H1 (cell line): ENCODE measurements at regions not wholly inside any gene's neighbourhood (a gene's known extent, or its start where the extent isn't known, plus 50 kb on each side); places are given as distances from the start of the nearest gene placed in this dataset.

Experiments used
- CTCF ChIA-PET: fragments of 300-600 bp; sonication (Branson Sonifier 250); formaldehyde crosslinking; loops from one replicate; lab custom pipeline; 2021; ENCODE audit not compliant: partially characterized antibody; lab: Charles Lee
- POLR2A ChIA-PET: fragments of 300-600 bp; sonication (Branson Sonifier 250); formaldehyde crosslinking; loops from one replicate; lab custom pipeline; 2021; ENCODE audit warnings: inconsistent platforms; ENCODE audit not compliant: partially characterized antibody; lab: Charles Lee
- DNase-seq, 2 experiments: peaks; one replicate each; pipeline versions ENCODE4 v3.0.0 to v3.0.0-alpha.2; 2010 to 2022; ENCODE audit warnings: low spot score in 2 of 2, low read depth in 1 of 2, mixed read lengths in 1 of 2
- FAIRE-seq: peaks from 2 replicates; lab custom pipeline; 2011; peaks lifted over from hg19 to GRCh38; lab: Jason Lieb, UNC
- H2AFZ ChIP-seq: 2 replicates; pipeline ENCODE4 v1.8.1; 2012; ENCODE audit warnings: low read length, inconsistent platforms
- H2AK5ac ChIP-seq: 2 replicates; pipeline ENCODE4 v1.6.1; 2013; ENCODE audit warnings: low read depth, low read length
- H2BK120ac ChIP-seq: replicated peaks from 2 replicates; pipeline ENCODE3; 2013; ENCODE audit warnings: low read depth, low read length, inconsistent platforms
- H2BK12ac ChIP-seq: 2 replicates; pipeline ENCODE4 v1.6.1; 2013; ENCODE audit warnings: low read depth, low read length
- H2BK15ac ChIP-seq: 2 replicates; pipeline ENCODE4 v1.6.1; 2013; ENCODE audit warnings: low read length
- H2BK20ac ChIP-seq: 2 replicates; pipeline ENCODE4 v1.6.1; 2013; ENCODE audit warnings: low read length
- H2BK5ac ChIP-seq: 2 replicates; pipeline ENCODE4 v1.6.1; 2013; ENCODE audit warnings: low read depth, low read length
- H3K14ac ChIP-seq: 2 replicates; pipeline ENCODE4 v1.6.1; 2013; ENCODE audit warnings: inconsistent platforms; ENCODE audit not compliant: insufficient read length
- H3K18ac ChIP-seq: 2 replicates; pipeline ENCODE4 v1.6.1; 2013; ENCODE audit warnings: low read length; ENCODE audit errors: extremely low read depth
- H3K23ac ChIP-seq: 2 replicates; pipeline ENCODE4 v1.6.1; 2013; ENCODE audit warnings: inconsistent platforms; ENCODE audit not compliant: insufficient read length
- H3K23me2 ChIP-seq: 2 replicates; pipeline ENCODE4 v1.6.1; 2013; ENCODE audit warnings: low read depth, low read length
- H3K27ac ChIP-seq: 2 replicates; pipeline ENCODE4 v1.6.1; 2011; ENCODE audit warnings: low read depth, low read length, inconsistent platforms
- H3K27me3 ChIP-seq, 4 experiments: replicated peaks in 1 of 4; 1 replicate in 1 of 4; 2 replicates in 3 of 4; pipeline versions ENCODE4 v1.6.1 to v1.8.1; 2011 to 2013; ENCODE audit warnings: low read length in 3 of 4, mild to moderate bottlenecking in 3 of 4, inconsistent platforms in 2 of 4, mixed read lengths in 2 of 4, moderate library complexity in 1 of 4; ENCODE audit not compliant: control insufficient read depth in 3 of 4, insufficient read depth in 3 of 4; ENCODE audit errors: extremely low read depth in 1 of 4
- H3K36me3 ChIP-seq, 4 experiments: 2 replicates each; pipeline versions ENCODE4 v1.6.1 to v1.8.1; 2011 to 2013; ENCODE audit warnings: mild to moderate bottlenecking in 4 of 4, low read length in 3 of 4, moderate library complexity in 2 of 4, control low read depth in 1 of 4, inconsistent platforms in 1 of 4; ENCODE audit not compliant: insufficient read depth in 4 of 4, control insufficient read depth in 2 of 4
- H3K4ac ChIP-seq: replicated peaks from 2 replicates; pipeline ENCODE3; 2013; ENCODE audit warnings: low read length, low read depth, mixed read lengths, inconsistent platforms; ENCODE audit not compliant: insufficient read length
- H3K4me1 ChIP-seq, 4 experiments: replicated peaks in 1 of 4; 1 replicate in 1 of 4; 2 replicates in 3 of 4; pipeline versions ENCODE4 v1.6.1 to v1.8.1; 2011 to 2013; ENCODE audit warnings: low read length in 3 of 4, inconsistent platforms in 2 of 4, mixed read lengths in 1 of 4; ENCODE audit not compliant: insufficient read depth in 4 of 4, control insufficient read depth in 3 of 4
- H3K4me2 ChIP-seq, 2 experiments: 2 replicates each; pipeline versions ENCODE4 v1.6.1 to v1.8.1; 2011 to 2013; ENCODE audit warnings: low read depth in 2 of 2, low read length in 2 of 2, control low read depth in 1 of 2, inconsistent platforms in 1 of 2, mild to moderate bottlenecking in 1 of 2; ENCODE audit not compliant: insufficient read depth in 1 of 2
- H3K4me3 ChIP-seq, 4 experiments: fragments of 200-600, 300-600 bp in 1 of 4; sonication (generic), shearing (Covaris generic), sonication (Bioruptor Twin) in 1 of 4; 2 replicates each; pipeline versions ENCODE4 v1.5.1 to v1.8.1; 2011 to 2016; ENCODE audit warnings: low read length in 4 of 4, low read depth in 3 of 4, control low read depth in 2 of 4, inconsistent platforms in 2 of 4, mild to moderate bottlenecking in 2 of 4, mixed read lengths in 1 of 4, moderate library complexity in 1 of 4; ENCODE audit not compliant: insufficient read depth in 2 of 4; ENCODE audit errors: extremely low read depth in 1 of 4
- H3K56ac ChIP-seq: replicated peaks from 2 replicates; pipeline ENCODE3; 2013; ENCODE audit warnings: low read depth, mild to moderate bottlenecking, mixed read lengths, low read length, inconsistent platforms; ENCODE audit not compliant: insufficient read length
- H3K79me1 ChIP-seq: 2 replicates; pipeline ENCODE4 v1.6.1; 2013; ENCODE audit warnings: low read depth, low read length, control low read depth
- H3K79me2 ChIP-seq, 2 experiments: 2 replicates each; pipeline versions ENCODE4 v1.6.1 to v1.8.1; 2012 to 2013; ENCODE audit warnings: low read length in 2 of 2, mild to moderate bottlenecking in 2 of 2, inconsistent platforms in 1 of 2; ENCODE audit not compliant: insufficient read depth in 2 of 2, control insufficient read depth in 1 of 2
- H3K9ac ChIP-seq, 4 experiments: replicated peaks in 1 of 4; 1 replicate in 1 of 4; 2 replicates in 3 of 4; pipeline versions ENCODE4 v1.6.1 to v1.8.1; 2011 to 2013; ENCODE audit warnings: low read depth in 3 of 4, low read length in 3 of 4, control low read depth in 2 of 4, mild to moderate bottlenecking in 2 of 4, moderate library complexity in 2 of 4, inconsistent platforms in 1 of 4; ENCODE audit errors: extremely low read depth in 1 of 4
- H3K9me3 ChIP-seq, 2 experiments: 2 replicates each; pipeline versions ENCODE4 v1.6.1 to v1.8.1; 2012 to 2013; ENCODE audit warnings: mild to moderate bottlenecking in 2 of 2, moderate library complexity in 2 of 2, control low read depth in 1 of 2, inconsistent platforms in 1 of 2, low read depth in 1 of 2, low read length in 1 of 2, mixed read lengths in 1 of 2; ENCODE audit not compliant: insufficient read depth in 2 of 2
- H4K20me1 ChIP-seq, 2 experiments: replicated peaks in 1 of 2; 2 replicates each; pipeline versions ENCODE3 to v1.8.1; 2011 to 2013; ENCODE audit warnings: inconsistent platforms in 2 of 2, low read length in 2 of 2, mild to moderate bottlenecking in 1 of 2; ENCODE audit not compliant: insufficient read depth in 2 of 2, control insufficient read depth in 1 of 2
- H4K5ac ChIP-seq: 2 replicates; pipeline ENCODE4 v1.6.1; 2013; ENCODE audit warnings: low read length, low read depth, mixed read lengths, inconsistent platforms; ENCODE audit not compliant: insufficient read length
- H4K8ac ChIP-seq: 2 replicates; pipeline ENCODE4 v1.8.0; 2013; ENCODE audit warnings: mild to moderate bottlenecking, moderate library complexity, low read length, inconsistent platforms; ENCODE audit not compliant: insufficient read depth; ENCODE audit errors: extremely low read depth
- H4K91ac ChIP-seq: replicated peaks from 2 replicates; pipeline ENCODE3; 2013; ENCODE audit warnings: low read length, mixed read lengths, inconsistent platforms; ENCODE audit not compliant: insufficient read length
- ASH2L ChIP-seq: fragments of 200-600, 300-600 bp; sonication (generic); IDR thresholded peaks from one replicate; pipeline ENCODE4 v1.7.1; 2017; ENCODE audit warnings: low read length
- BCL11A ChIP-seq, 2 experiments: IDR thresholded peaks; one replicate each; pipeline ENCODE4 v1.6.1; 2011; ENCODE audit warnings: low read depth in 2 of 2, low read length in 2 of 2, mild to moderate bottlenecking in 2 of 2
- GTF2F1 ChIP-seq: IDR thresholded peaks from 2 replicates; pipeline ENCODE4 v1.6.1; 2012; ENCODE audit warnings: low read depth, low read length, improper control_type of control experiment, borderline replicate concordance
- JUND ChIP-seq: IDR thresholded peaks from 2 replicates; pipeline ENCODE4 v1.6.1; 2011; ENCODE audit warnings: mild to moderate bottlenecking, improper control_type of control experiment, low read length
- KDM1A ChIP-seq: fragments of 200-600, 300-600 bp; sonication (generic); IDR thresholded peaks from 2 replicates; pipeline ENCODE4 v1.7.1; 2016; ENCODE audit warnings: mild to moderate bottlenecking, low read length, borderline replicate concordance
- RAD21 ChIP-seq, 2 experiments: IDR thresholded peaks in 1 of 2; conservative IDR thresholded peaks in 1 of 2; 2 replicates each; pipeline ENCODE4 v1.6.1; 2011; ENCODE audit warnings: low read depth in 2 of 2, low read length in 2 of 2, improper control_type of control experiment in 1 of 2, inconsistent platforms in 1 of 2, mild to moderate bottlenecking in 1 of 2, moderate library complexity in 1 of 2
- RFX5 ChIP-seq: IDR thresholded peaks from 2 replicates; pipeline ENCODE4 v1.6.1; 2011; ENCODE audit warnings: low read depth, low read length, improper control_type of control experiment, borderline replicate concordance
- SIX5 ChIP-seq: IDR thresholded peaks from 2 replicates; pipeline ENCODE4 v1.6.1; 2011; ENCODE audit warnings: mild to moderate bottlenecking, low read depth, low read length
- TCF12 ChIP-seq: IDR thresholded peaks from 2 replicates; pipeline ENCODE4 v1.6.1; 2011; ENCODE audit warnings: low read depth, mild to moderate bottlenecking, low read length
- WGBS, 2 experiments: shearing (Covaris generic) in 1 of 2; methylation state at CpG; one replicate each; pipeline versions ENCODE4 v1.1.6 to v1.1.7; 2013 to 2015; ENCODE audit warnings: low lambda C conversion rate in 2 of 2, mixed read lengths in 2 of 2, inconsistent platforms in 1 of 2, low coverage in 1 of 2, missing lambda C conversion rate in 1 of 2; ENCODE audit not compliant: insufficient replicate concordance in 2 of 2, insufficient coverage in 1 of 2, insufficient read length in 1 of 2; ENCODE audit errors: extremely low coverage in 1 of 2, missing lambda C conversion rate in 1 of 2; 5-methylcytosine and 5-hydroxymethylcytosine counted together
- TF ChIP-seq, protein P1 (sequence below): IDR thresholded peaks from 2 replicates; pipeline ENCODE4 v1.6.1; 2011; ENCODE audit warnings: low read depth, mild to moderate bottlenecking, low read length; ENCODE audit not compliant: insufficient read depth
- TF ChIP-seq, protein P2 (sequence below): IDR thresholded peaks from 2 replicates; pipeline ENCODE4 v1.6.1; 2012; ENCODE audit warnings: inconsistent platforms
- TF ChIP-seq, protein P3 (sequence below): IDR thresholded peaks from 2 replicates; pipeline ENCODE4 v1.6.1; 2012; ENCODE audit warnings: low read length, inconsistent platforms

DNA sequence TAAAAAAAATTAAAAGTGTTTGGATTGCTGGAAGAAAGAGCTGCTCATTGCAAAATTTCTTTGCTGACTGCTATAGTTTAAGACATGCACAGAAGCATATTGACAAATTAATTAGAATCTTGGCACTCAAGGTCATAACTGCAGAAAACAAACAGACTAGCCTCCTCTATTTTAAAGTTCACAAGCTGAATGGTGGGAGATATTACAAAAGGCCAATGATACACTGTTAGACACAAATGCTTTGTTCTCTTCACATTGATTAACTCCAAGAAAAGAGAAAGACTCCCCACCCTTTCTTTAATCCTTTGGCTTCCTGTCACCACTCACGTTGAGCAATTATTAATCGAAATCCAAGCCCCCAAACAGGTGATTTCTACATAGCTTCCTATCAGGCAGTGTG, 69.1 kb downstream of the PTCHD4 start:
- Histone ChIP-seq H2AK5ac (no peak overlapping the region), H3K4me2 (no peak overlapping the region), H2BK120ac (no peak overlapping the region), H4K20me1 (no peaks in the 10 kb centered on the region), H3K23ac (no peak overlapping the region), H4K8ac (no peak overlapping the region), H3K27ac (no peak overlapping the region), H2BK15ac (no peak overlapping the region), H3K79me1 (no peaks in the 10 kb centered on the region), H3K14ac (no peak overlapping the region), H3K23me2 (no peaks in the 10 kb centered on the region), H3K4ac (no peak overlapping the region), H3K4me3 (no peak overlapping the region), H3K4me1 (no peaks in the 10 kb centered on the region), H4K91ac (no peak overlapping the region), H4K5ac (no peak overlapping the region), H2BK20ac (no peak overlapping the region), H3K9ac (no peak overlapping the region), H3K36me3 (no peaks in the 10 kb centered on the region), H3K27me3 (no peaks in the 10 kb centered on the region), H3K79me2 (no peaks in the 10 kb centered on the region), H2AFZ (no peak overlapping the region), H3K18ac (no peak overlapping the region), H2BK12ac (no peak overlapping the region), H2BK5ac (no peak overlapping the region), H3K9me3 (no peaks in the 10 kb centered on the region), H3K56ac (no peak overlapping the region)
- 83% methylated on average over 2 of the region's 2 CpGs; no CpG with 5 or more reads in 1 of the 2 experiments for WGBS, 2 experiments
- no peak for DNase-seq
- CTCF ChIA-PET: no interaction called here
- POLR2A ChIA-PET: no interaction called here
- no peak for FAIRE-seq
- TF ChIP-seq JUND (no peak), RFX5 (no peak), TCF12 (no peak), RAD21 (IDR thresholded peaks at IDR 0.05 in 1 of 2, conservative IDR thresholded peaks at IDR 0.05 in 1 of 2; ENCODE audit: low read depth in 2 of 2, low read length in 2 of 2) (no peak), KDM1A (no peak), GTF2F1 (no peak), SIX5 (no peak), BCL11A (IDR thresholded peaks at IDR 0.05; ENCODE audit: low read depth in 2 of 2, low read length in 2 of 2) (no peak), ASH2L (no peak)
- TF ChIP-seq, protein P1, sequence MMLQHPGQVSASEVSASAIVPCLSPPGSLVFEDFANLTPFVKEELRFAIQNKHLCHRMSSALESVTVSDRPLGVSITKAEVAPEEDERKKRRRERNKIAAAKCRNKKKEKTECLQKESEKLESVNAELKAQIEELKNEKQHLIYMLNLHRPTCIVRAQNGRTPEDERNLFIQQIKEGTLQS: no peak
- TF ChIP-seq, protein P2, sequence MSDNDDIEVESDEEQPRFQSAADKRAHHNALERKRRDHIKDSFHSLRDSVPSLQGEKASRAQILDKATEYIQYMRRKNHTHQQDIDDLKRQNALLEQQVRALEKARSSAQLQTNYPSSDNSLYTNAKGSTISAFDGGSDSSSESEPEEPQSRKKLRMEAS: no peak
- TF ChIP-seq, protein P3, sequence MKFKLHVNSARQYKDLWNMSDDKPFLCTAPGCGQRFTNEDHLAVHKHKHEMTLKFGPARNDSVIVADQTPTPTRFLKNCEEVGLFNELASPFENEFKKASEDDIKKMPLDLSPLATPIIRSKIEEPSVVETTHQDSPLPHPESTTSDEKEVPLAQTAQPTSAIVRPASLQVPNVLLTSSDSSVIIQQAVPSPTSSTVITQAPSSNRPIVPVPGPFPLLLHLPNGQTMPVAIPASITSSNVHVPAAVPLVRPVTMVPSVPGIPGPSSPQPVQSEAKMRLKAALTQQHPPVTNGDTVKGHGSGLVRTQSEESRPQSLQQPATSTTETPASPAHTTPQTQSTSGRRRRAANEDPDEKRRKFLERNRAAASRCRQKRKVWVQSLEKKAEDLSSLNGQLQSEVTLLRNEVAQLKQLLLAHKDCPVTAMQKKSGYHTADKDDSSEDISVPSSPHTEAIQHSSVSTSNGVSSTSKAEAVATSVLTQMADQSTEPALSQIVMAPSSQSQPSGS: no peak
